SK-N-SH (cell line): ENCODE measurements at regions not wholly inside any gene's neighbourhood (a gene's known extent, or its start where the extent isn't known, plus 50 kb on each side); places are given as distances from the start of the nearest gene placed in this dataset.
A peak's percentile ranks its signal among the peaks of the same experiment; 100 is the strongest.

ENCODE experiments used
- FOSL2 ChIP-seq: IDR thresholded peaks from 2 replicates; pipeline ENCODE4 v1.4.0; 2012; ENCODE audit warnings: low read depth, mild to moderate bottlenecking, moderate library complexity, borderline replicate concordance
- POLR2AphosphoS5 ChIP-seq: IDR thresholded peaks from 2 replicates; pipeline ENCODE4 v1.6.1; 2012; ENCODE audit warnings: low read depth, low read length
- RAD21 ChIP-seq: IDR thresholded peaks from 2 replicates; pipeline ENCODE4 v1.6.1; 2012; ENCODE audit warnings: mild to moderate bottlenecking, low read length
- USF1 ChIP-seq: IDR thresholded peaks from 2 replicates; pipeline ENCODE4 v1.4.0; 2012; ENCODE audit warnings: low read depth, borderline replicate concordance
- TF ChIP-seq, protein P1 (sequence below): fragments of 200-600 bp; sonication (generic); IDR thresholded peaks from 2 replicates; pipeline ENCODE4 v1.6.1; 2017; ENCODE audit warnings: antibody characterized with exemption, mild to moderate bottlenecking, moderate library complexity

DNA sequence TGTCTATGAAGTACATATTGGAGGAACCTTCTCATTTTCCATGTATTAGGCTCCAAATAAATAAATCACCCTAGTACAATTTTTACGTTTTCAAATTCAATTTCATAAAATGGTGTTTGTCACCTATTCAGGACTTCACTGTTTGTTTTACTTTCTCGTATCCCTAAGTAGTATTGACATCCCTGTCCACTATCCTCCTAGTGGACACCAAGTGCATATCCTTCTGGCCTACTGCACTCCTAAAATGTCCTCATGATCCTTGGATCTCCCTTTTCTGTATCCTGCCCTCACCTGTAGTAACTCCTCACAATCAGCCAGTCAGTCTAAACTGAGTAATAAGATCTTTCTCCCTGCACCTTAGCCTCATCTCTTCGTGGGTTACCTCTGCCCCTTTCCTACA lies 539.9 kb downstream of the DMRTA1 start:
- TF ChIP-seq, protein P1, sequence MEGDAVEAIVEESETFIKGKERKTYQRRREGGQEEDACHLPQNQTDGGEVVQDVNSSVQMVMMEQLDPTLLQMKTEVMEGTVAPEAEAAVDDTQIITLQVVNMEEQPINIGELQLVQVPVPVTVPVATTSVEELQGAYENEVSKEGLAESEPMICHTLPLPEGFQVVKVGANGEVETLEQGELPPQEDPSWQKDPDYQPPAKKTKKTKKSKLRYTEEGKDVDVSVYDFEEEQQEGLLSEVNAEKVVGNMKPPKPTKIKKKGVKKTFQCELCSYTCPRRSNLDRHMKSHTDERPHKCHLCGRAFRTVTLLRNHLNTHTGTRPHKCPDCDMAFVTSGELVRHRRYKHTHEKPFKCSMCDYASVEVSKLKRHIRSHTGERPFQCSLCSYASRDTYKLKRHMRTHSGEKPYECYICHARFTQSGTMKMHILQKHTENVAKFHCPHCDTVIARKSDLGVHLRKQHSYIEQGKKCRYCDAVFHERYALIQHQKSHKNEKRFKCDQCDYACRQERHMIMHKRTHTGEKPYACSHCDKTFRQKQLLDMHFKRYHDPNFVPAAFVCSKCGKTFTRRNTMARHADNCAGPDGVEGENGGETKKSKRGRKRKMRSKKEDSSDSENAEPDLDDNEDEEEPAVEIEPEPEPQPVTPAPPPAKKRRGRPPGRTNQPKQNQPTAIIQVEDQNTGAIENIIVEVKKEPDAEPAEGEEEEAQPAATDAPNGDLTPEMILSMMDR: peak; percentile 33; the same call in 1 of the 2 replicates
- TF ChIP-seq POLR2AphosphoS5: no peak
- TF ChIP-seq FOSL2: no peak
- no peak for TF ChIP-seq RAD21
- TF ChIP-seq USF1: no peak
